ENCODE measurements at regions not wholly inside any gene's neighbourhood (a gene's known extent, or its start where the extent isn't known, plus 50 kb on each side); places are given as distances from the start of the nearest gene placed in this dataset.

GRCh38 chr14:45790293-45790692 is 537.3 kb upstream of the MIS18BP1 start:
- H2BK15ac ChIP-seq (ENCODE audit: low read length) = no peak overlapping the region
- no peaks in the 10 kb centered on the region for H4K20me1 ChIP-seq (replicated peaks in 1 of 2; ENCODE audit: control insufficient read depth in 1 of 2, insufficient read depth in 2 of 2, low read length in 2 of 2)
- no peaks in the 10 kb centered on the region for H3K27me3 ChIP-seq (replicated peaks in 1 of 4; ENCODE audit: control insufficient read depth in 3 of 4, extremely low read depth in 1 of 4, insufficient read depth in 3 of 4, low read length in 3 of 4)
- FAIRE-seq (no peak), DNase-seq (ENCODE audit: low read depth in 1 of 2, low spot score in 2 of 2) (no peak)
- WGBS, 2 experiments (ENCODE audit: extremely low coverage in 1 of 2, insufficient coverage in 1 of 2, insufficient read length in 1 of 2, insufficient replicate concordance in 2 of 2, low coverage in 1 of 2, low lambda C conversion rate in 2 of 2, missing lambda C conversion rate in 1 of 2) = 96% methylated on average over 1 of the region's 1 CpG; no CpG with 5 or more reads in 1 of the 2 experiments
- no peak overlapping the region for H3K18ac ChIP-seq (ENCODE audit: extremely low read depth, low read length)
- H3K9ac ChIP-seq (replicated peaks in 1 of 4; ENCODE audit: extremely low read depth in 1 of 4, low read depth in 3 of 4, low read length in 3 of 4) = no peak overlapping the region
- H4K8ac ChIP-seq (ENCODE audit: extremely low read depth, insufficient read depth, low read length) = no peak overlapping the region
- H3K14ac ChIP-seq (ENCODE audit: insufficient read length) = no peak overlapping the region
- H4K5ac ChIP-seq (ENCODE audit: insufficient read length, low read depth, low read length) = no peak overlapping the region
- no peaks in the 10 kb centered on the region for H3K4me1 ChIP-seq (replicated peaks in 1 of 4; ENCODE audit: control insufficient read depth in 3 of 4, insufficient read depth in 4 of 4, low read length in 3 of 4)
- CTCF ChIA-PET (ENCODE audit: partially characterized antibody) = interaction anchor here (0.8 kb wide), 1 partner anchor 19 kb away, joined by 3 read pairs; no protein-coding TSS in a partner anchor
- no peak overlapping the region for H3K23ac ChIP-seq (ENCODE audit: insufficient read length)
- no peak overlapping the region for H2BK120ac ChIP-seq (replicated peaks; ENCODE audit: low read depth, low read length)
- no peak overlapping the region for H3K56ac ChIP-seq (replicated peaks; ENCODE audit: insufficient read length, low read depth, low read length)
- H2BK5ac ChIP-seq (ENCODE audit: low read depth, low read length) = no peak overlapping the region
- peaks cover 29 to 34% of the 10 kb centered on the region in 2 experiments for H3K9me3 ChIP-seq (ENCODE audit: insufficient read depth in 2 of 2, low read depth in 1 of 2, low read length in 1 of 2)
- H2AFZ ChIP-seq (ENCODE audit: low read length) = no peak overlapping the region
- no peaks in the 10 kb centered on the region for H3K79me1 ChIP-seq (ENCODE audit: low read depth, low read length)
- TF ChIP-seq RXRA (IDR thresholded peaks at IDR 0.05; ENCODE audit: insufficient read depth, low read depth, low read length) (no peak), RBBP5 (IDR thresholded peaks at IDR 0.05; ENCODE audit: borderline replicate concordance, low read depth, low read length) (no peak), KDM4A (IDR thresholded peaks at IDR 0.05; ENCODE audit: low read depth, low read length, severe bottlenecking) (no peak), RAD21 (IDR thresholded peaks at IDR 0.05 in 1 of 2, conservative IDR thresholded peaks at IDR 0.05 in 1 of 2; ENCODE audit: low read depth in 2 of 2, low read length in 2 of 2) (no peak), ZNF274 (IDR thresholded peaks at IDR 0.05; ENCODE audit: borderline replicate concordance, extremely low read depth, low read length) (no peak), SIN3A (conservative IDR thresholded peaks at IDR 0.05 in 1 of 2, IDR thresholded peaks at IDR 0.05 in 1 of 2; ENCODE audit: low read depth in 1 of 2, low read length in 2 of 2) (no peak), POU5F1 (IDR thresholded peaks at IDR 0.05; ENCODE audit: low read depth, low read length) (no peak), EZH2 (IDR thresholded peaks at IDR 0.05; ENCODE audit: low read depth, low read length, severe bottlenecking) (no peak)
- TF ChIP-seq, protein P1, sequence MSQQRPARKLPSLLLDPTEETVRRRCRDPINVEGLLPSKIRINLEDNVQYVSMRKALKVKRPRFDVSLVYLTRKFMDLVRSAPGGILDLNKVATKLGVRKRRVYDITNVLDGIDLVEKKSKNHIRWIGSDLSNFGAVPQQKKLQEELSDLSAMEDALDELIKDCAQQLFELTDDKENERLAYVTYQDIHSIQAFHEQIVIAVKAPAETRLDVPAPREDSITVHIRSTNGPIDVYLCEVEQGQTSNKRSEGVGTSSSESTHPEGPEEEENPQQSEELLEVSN (IDR thresholded peaks at IDR 0.05) = no peak
- H2BK12ac ChIP-seq (ENCODE audit: low read depth, low read length) = no peak overlapping the region
- no peak overlapping the region for H3K27ac ChIP-seq (ENCODE audit: low read depth, low read length)
- no peak overlapping the region for H4K91ac ChIP-seq (replicated peaks; ENCODE audit: insufficient read length, low read length)
- H3K4me3 ChIP-seq (ENCODE audit: extremely low read depth in 1 of 4, insufficient read depth in 2 of 4, low read depth in 3 of 4, low read length in 4 of 4) = no peak overlapping the region
- H3K23me2 ChIP-seq (ENCODE audit: low read depth, low read length) = no peaks in the 10 kb centered on the region
- H3K4ac ChIP-seq (replicated peaks; ENCODE audit: insufficient read length, low read depth, low read length) = no peak overlapping the region
- H3K4me2 ChIP-seq (ENCODE audit: insufficient read depth in 1 of 2, low read depth in 2 of 2, low read length in 2 of 2) = no peak overlapping the region
- peaks cover 0 to 5% (median 0%) of the 10 kb centered on the region in 4 experiments; a peak in 1 of 8 replicates for H3K36me3 ChIP-seq (ENCODE audit: control insufficient read depth in 2 of 4, insufficient read depth in 4 of 4, low read length in 3 of 4)
- H2BK20ac ChIP-seq (ENCODE audit: low read length) = no peak overlapping the region
- H2AK5ac ChIP-seq (ENCODE audit: low read depth, low read length) = no peak overlapping the region
- POLR2A ChIA-PET (ENCODE audit: partially characterized antibody) = no interaction called here
- no peaks in the 10 kb centered on the region for H3K79me2 ChIP-seq (ENCODE audit: control insufficient read depth in 1 of 2, insufficient read depth in 2 of 2, low read length in 2 of 2)

Measured in H1 (cell line).